ENCODE measurements at regions not wholly inside any gene's neighbourhood (a gene's known extent, or its start where the extent isn't known, plus 50 kb on each side); places are given as distances from the start of the nearest gene placed in this dataset.

DNA sequence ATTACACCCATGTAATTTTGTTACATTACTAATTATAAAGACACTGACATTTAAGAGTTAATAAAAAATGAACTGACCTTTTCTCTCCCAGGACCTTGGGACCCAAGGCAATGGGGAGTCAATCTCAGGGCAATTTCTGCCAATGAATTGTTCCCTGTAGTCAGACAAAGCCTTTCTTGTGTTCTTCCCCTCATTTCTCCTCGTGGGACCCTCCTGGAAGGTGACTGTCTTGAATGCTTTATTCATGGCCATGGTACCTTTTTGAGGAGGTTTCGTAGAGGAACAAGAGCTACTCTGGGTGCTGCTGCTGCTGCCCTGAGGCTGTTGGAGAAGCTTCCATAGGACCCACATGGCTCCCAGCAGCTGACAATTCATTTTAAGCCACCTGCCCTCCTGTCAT, 190.3 kb downstream of the SNX18 start:
- H3F3A ChIP-seq (replicated peaks; ENCODE audit: low read depth) = no peaks in the 10 kb centered on the region
- Mint-ChIP-seq H3K36me3 (ENCODE audit: low read depth) (no peaks in the 10 kb centered on the region), H3K27ac (no peak overlapping the region), H3K4me1 (peaks cover 10% of the 10 kb centered on the region), H3K4me3 (no peak overlapping the region), H3K9me3 (peaks cover 2% of the 10 kb centered on the region; the same call in 1 of the 3 replicates), H3K27me3 (ENCODE audit: insufficient read depth, low read depth, poor library complexity) (peaks cover 1% of the 10 kb centered on the region)
- 0 out of 2 replicates have a peak, but pooled peaks cover 3% of the 10 kb centered on the region for H3K9me2 ChIP-seq (ENCODE audit: insufficient read depth)
- TF ChIP-seq NANOG (IDR thresholded peaks at IDR 0.05; ENCODE audit: borderline replicate concordance) (no peak), ZNF331 (CRISPR knock-in tag; IDR thresholded peaks at IDR 0.05; ENCODE audit: low read depth) (no peak), EZH2phosphoT487 (IDR thresholded peaks at IDR 0.05; ENCODE audit: unreplicated experiment) (no peak), POLR2AphosphoS5 (IDR thresholded peaks at IDR 0.05; ENCODE audit: low read depth) (no peak), CREB1 (CRISPR knock-in tag; IDR thresholded peaks at IDR 0.05; ENCODE audit: low read depth) (no peak), STAT1 (IDR thresholded peaks at IDR 0.05; ENCODE audit: unreplicated experiment) (no peak)
- TF ChIP-seq, protein P1, sequence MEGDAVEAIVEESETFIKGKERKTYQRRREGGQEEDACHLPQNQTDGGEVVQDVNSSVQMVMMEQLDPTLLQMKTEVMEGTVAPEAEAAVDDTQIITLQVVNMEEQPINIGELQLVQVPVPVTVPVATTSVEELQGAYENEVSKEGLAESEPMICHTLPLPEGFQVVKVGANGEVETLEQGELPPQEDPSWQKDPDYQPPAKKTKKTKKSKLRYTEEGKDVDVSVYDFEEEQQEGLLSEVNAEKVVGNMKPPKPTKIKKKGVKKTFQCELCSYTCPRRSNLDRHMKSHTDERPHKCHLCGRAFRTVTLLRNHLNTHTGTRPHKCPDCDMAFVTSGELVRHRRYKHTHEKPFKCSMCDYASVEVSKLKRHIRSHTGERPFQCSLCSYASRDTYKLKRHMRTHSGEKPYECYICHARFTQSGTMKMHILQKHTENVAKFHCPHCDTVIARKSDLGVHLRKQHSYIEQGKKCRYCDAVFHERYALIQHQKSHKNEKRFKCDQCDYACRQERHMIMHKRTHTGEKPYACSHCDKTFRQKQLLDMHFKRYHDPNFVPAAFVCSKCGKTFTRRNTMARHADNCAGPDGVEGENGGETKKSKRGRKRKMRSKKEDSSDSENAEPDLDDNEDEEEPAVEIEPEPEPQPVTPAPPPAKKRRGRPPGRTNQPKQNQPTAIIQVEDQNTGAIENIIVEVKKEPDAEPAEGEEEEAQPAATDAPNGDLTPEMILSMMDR (conservative IDR thresholded peaks at IDR 0.05; ENCODE audit: low read depth in 2 of 2) = no peak
- TF ChIP-seq, protein P2, sequence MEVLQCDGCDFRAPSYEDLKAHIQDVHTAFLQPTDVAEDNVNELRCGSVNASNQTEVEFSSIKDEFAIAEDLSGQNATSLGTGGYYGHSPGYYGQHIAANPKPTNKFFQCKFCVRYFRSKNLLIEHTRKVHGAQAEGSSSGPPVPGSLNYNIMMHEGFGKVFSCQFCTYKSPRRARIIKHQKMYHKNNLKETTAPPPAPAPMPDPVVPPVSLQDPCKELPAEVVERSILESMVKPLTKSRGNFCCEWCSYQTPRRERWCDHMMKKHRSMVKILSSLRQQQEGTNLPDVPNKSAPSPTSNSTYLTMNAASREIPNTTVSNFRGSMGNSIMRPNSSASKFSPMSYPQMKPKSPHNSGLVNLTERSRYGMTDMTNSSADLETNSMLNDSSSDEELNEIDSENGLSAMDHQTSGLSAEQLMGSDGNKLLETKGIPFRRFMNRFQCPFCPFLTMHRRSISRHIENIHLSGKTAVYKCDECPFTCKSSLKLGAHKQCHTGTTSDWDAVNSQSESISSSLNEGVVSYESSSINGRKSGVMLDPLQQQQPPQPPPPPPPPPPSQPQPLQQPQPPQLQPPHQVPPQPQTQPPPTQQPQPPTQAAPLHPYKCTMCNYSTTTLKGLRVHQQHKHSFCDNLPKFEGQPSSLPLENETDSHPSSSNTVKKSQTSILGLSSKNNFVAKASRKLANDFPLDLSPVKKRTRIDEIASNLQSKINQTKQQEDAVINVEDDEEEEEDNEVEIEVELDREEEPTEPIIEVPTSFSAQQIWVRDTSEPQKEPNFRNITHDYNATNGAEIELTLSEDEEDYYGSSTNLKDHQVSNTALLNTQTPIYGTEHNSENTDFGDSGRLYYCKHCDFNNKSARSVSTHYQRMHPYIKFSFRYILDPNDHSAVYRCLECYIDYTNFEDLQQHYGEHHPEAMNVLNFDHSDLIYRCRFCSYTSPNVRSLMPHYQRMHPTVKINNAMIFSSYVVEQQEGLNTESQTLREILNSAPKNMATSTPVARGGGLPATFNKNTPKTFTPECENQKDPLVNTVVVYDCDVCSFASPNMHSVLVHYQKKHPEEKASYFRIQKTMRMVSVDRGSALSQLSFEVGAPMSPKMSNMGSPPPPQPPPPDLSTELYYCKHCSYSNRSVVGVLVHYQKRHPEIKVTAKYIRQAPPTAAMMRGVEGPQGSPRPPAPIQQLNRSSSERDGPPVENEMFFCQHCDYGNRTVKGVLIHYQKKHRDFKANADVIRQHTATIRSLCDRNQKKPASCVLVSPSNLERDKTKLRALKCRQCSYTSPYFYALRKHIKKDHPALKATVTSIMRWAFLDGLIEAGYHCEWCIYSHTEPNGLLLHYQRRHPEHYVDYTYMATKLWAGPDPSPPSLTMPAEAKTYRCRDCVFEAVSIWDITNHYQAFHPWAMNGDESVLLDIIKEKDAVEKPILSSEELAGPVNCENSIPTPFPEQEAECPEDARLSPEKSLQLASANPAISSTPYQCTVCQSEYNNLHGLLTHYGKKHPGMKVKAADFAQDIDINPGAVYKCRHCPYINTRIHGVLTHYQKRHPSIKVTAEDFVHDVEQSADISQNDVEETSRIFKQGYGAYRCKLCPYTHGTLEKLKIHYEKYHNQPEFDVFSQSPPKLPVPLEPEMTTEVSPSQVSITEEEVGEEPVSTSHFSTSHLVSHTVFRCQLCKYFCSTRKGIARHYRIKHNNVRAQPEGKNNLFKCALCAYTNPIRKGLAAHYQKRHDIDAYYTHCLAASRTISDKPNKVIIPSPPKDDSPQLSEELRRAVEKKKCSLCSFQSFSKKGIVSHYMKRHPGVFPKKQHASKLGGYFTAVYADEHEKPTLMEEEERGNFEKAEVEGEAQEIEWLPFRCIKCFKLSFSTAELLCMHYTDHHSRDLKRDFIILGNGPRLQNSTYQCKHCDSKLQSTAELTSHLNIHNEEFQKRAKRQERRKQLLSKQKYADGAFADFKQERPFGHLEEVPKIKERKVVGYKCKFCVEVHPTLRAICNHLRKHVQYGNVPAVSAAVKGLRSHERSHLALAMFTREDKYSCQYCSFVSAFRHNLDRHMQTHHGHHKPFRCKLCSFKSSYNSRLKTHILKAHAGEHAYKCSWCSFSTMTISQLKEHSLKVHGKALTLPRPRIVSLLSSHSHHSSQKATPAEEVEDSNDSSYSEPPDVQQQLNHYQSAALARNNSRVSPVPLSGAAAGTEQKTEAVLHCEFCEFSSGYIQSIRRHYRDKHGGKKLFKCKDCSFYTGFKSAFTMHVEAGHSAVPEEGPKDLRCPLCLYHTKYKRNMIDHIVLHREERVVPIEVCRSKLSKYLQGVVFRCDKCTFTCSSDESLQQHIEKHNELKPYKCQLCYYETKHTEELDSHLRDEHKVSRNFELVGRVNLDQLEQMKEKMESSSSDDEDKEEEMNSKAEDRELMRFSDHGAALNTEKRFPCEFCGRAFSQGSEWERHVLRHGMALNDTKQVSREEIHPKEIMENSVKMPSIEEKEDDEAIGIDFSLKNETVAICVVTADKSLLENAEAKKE (CRISPR knock-in tag; IDR thresholded peaks at IDR 0.05) = no peak
- no peaks in the 10 kb centered on the region for H3K79me2 ChIP-seq (replicated peaks; ENCODE audit: insufficient read depth)
- H3K27me3 ChIP-seq (ENCODE audit: insufficient read depth) = no peaks in the 10 kb centered on the region
- H4K20me1 ChIP-seq (replicated peaks; ENCODE audit: insufficient read depth) = no peaks in the 10 kb centered on the region
- no peak overlapping the region for H3K4me3 ChIP-seq
- ATAC-seq (no peak), DNase-seq (ENCODE audit: low spot score) (no peak)
- H3K4me2 ChIP-seq = no peak overlapping the region
- no peaks in the 10 kb centered on the region for H3K4me1 ChIP-seq (ENCODE audit: insufficient read depth)
- H3K27ac ChIP-seq (ENCODE audit: low read depth) = no peak overlapping the region
- H2AFZ ChIP-seq = no peak overlapping the region; the same call in 1 of the 2 replicates
- no peaks in the 10 kb centered on the region for H3K36me3 ChIP-seq (ENCODE audit: insufficient read depth)

Data from GM23338 (cell line).